Neural crest cell (in vitro differentiated cells): ENCODE measurements at regions not wholly inside any gene's neighbourhood (a gene's known extent, or its start where the extent isn't known, plus 50 kb on each side); places are given as distances from the start of the nearest gene placed in this dataset.

ENCODE experiments used
- DNase-seq: peaks from one replicate; pipeline ENCODE4 v3.0.0; 2021; ENCODE audit warnings: low read depth, mixed read lengths, low spot score
- H3K27ac Mint-ChIP-seq: one replicate; pipeline ENCODE4 v1.8.0; 2021; ENCODE audit warnings: mild to moderate bottlenecking, mixed read lengths; ENCODE audit not compliant: unreplicated experiment
- H3K27me3 Mint-ChIP-seq: 2 replicates; pipeline ENCODE4 v1.8.0; 2021; ENCODE audit warnings: low read depth, mild to moderate bottlenecking, mixed read lengths
- H3K36me3 Mint-ChIP-seq: 2 replicates; pipeline ENCODE4 v1.8.0; 2021; ENCODE audit warnings: low read depth, mild to moderate bottlenecking, mixed read lengths
- H3K4me1 Mint-ChIP-seq: 2 replicates; pipeline ENCODE4 v1.8.0; 2021; ENCODE audit warnings: mixed read lengths
- H3K4me3 Mint-ChIP-seq: one replicate; pipeline ENCODE4 v1.8.0; 2021; ENCODE audit warnings: mild to moderate bottlenecking, mixed read lengths
- H3K9me3 Mint-ChIP-seq: 2 replicates; pipeline ENCODE4 v1.8.0; 2021; ENCODE audit warnings: mixed read lengths
- CTCF ChIP-seq: fragments of 200-600 bp; sonication (generic); conservative IDR thresholded peaks from 2 replicates; pipeline ENCODE4 v1.5.0; 2021; ENCODE audit warnings: antibody characterized with exemption, mild to moderate bottlenecking

GRCh38 chr3:55169608-55170072 lies 241.8 kb upstream of the LRTM1 start:
- Mint-ChIP-seq H3K27me3 (no peaks in the 10 kb centered on the region), H3K4me3 (no peak overlapping the region), H3K4me1 (peaks cover 10% of the 10 kb centered on the region), H3K27ac (no peak overlapping the region), H3K36me3 (no peaks in the 10 kb centered on the region), H3K9me3 (peaks cover 10% of the 10 kb centered on the region)
- TF ChIP-seq CTCF, result no peak
- DNase-seq, result no peak

DNA sequence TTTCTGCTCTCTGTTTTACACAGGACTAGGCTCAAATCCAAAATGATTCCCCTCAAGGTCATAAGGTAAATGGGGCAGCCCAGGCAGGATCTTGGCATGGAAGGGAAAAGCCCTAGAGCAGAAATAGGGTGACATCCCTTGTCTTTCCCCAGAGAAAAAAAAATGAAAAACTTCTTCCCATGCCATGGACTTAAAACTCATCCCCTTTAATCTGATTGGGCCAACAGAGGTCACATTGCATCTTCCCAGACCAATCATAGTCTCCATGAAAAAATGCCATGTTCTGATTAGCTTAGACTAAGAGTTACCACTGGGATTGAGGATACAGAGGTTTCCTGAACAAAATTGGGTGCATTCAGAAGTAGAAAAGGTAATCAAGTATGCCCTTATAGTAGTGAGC lies 241.3 kb upstream of the LRTM1 start:
- Mint-ChIP-seq H3K9me3 (peaks cover 10% of the 10 kb centered on the region), H3K27me3 (no peaks in the 10 kb centered on the region), H3K4me3 (no peak overlapping the region), H3K36me3 (no peaks in the 10 kb centered on the region), H3K4me1 (peaks cover 10% of the 10 kb centered on the region), H3K27ac (no peak overlapping the region)
- no peak for DNase-seq
- no peak for TF ChIP-seq CTCF

DNA sequence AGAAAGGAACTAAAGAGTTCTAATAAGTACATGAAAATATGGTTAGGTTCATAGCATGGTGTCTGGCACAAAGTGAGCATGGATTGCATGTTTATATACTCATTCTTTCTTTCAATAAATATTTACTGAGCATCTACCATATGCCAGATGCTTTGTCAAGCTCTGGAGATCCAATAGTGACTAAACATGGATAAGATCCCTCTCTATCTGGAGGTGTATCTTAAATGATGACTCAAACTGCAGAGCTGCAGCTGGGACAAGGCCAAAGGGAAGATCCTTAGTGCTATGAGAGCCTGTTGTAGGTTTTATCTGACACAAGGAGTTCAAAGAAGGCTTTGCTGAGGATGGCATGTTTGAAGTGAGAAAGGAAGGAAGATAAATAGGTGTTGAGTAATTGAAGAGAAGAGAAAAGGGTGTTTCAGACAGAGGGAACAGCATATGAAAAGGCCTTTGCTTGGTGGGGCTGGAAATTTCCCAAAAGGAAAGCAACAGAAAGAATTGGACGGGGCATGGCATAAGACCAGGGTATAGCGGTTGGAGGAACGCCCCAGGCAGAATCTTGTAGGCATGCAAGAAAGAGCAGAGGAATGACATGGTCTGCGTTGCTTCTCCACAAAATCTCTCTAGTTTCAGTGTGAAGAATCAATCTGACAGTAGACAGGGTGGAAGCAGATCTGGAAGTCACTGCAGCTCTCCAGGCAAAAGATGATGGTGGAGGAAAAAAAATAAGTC lies 239.9 kb upstream of the LRTM1 start:
- H3K4me1 Mint-ChIP-seq, result peaks cover 10% of the 10 kb centered on the region
- H3K4me3 Mint-ChIP-seq, result no peak overlapping the region
- H3K27me3 Mint-ChIP-seq, result no peaks in the 10 kb centered on the region
- no peaks in the 10 kb centered on the region for H3K36me3 Mint-ChIP-seq
- H3K9me3 Mint-ChIP-seq, result peaks cover 12% of the 10 kb centered on the region
- DNase-seq, result no peak
- TF ChIP-seq CTCF, result no peak
- no peak overlapping the region for H3K27ac Mint-ChIP-seq

- H3K4me3 Mint-ChIP-seq, result no peak overlapping the region
- DNase-seq, result no peak
- H3K27ac Mint-ChIP-seq, result no peak overlapping the region
- peaks cover 12% of the 10 kb centered on the region for H3K9me3 Mint-ChIP-seq
- no peak for TF ChIP-seq CTCF
- peaks cover 13% of the 10 kb centered on the region for H3K4me1 Mint-ChIP-seq
- no peaks in the 10 kb centered on the region for H3K36me3 Mint-ChIP-seq
- H3K27me3 Mint-ChIP-seq, result no peaks in the 10 kb centered on the region
These were observed 239.0 kb upstream of the LRTM1 start for GRCh38 chr3:55166576-55167555.

GRCh38 chr3:55165704-55166405 lies 238.0 kb upstream of the LRTM1 start:
- peaks cover 9% of the 10 kb centered on the region for H3K9me3 Mint-ChIP-seq
- H3K4me3 Mint-ChIP-seq, result no peak overlapping the region
- no peak overlapping the region for H3K27ac Mint-ChIP-seq
- no peak for TF ChIP-seq CTCF
- DNase-seq, result no peak
- H3K4me1 Mint-ChIP-seq, result peaks cover 16% of the 10 kb centered on the region
- no peaks in the 10 kb centered on the region for H3K27me3 Mint-ChIP-seq
- H3K36me3 Mint-ChIP-seq, result no peaks in the 10 kb centered on the region
